IMR-90 (cell line): ENCODE measurements at regions not wholly inside any gene's neighbourhood (a gene's known extent, or its start where the extent isn't known, plus 50 kb on each side); places are given as distances from the start of the nearest gene placed in this dataset.

Experiments used
- ATAC-seq: fragments of 200-7000 bp; cut with Tn5 transposase; 2 replicates; pipeline ENCODE4 v1.9.1; 2020; ENCODE audit warnings: low read depth, mild to moderate bottlenecking, moderate library complexity
- BruUV-seq: library from RNA; stranded (reverse); fragments of 400-500 nt; replicated peaks from 2 replicates; lab custom pipeline; 2021; lab: Mats Ljungman, UMichigan
- CTCF ChIA-PET: fragments of 300-600 bp; formaldehyde crosslinking; extraction: SDS; loops from one replicate; lab custom pipeline; 2021; ENCODE audit warnings: antibody characterized with exemption; lab: Yijun Ruan, JAX
- POLR2A ChIA-PET: fragments of 300-600 bp; sonication (Branson Sonifier 250); formaldehyde crosslinking; loops from one replicate; lab custom pipeline; 2022; ENCODE audit warnings: antibody characterized with exemption; ENCODE audit not compliant: unreplicated experiment; lab: Charles Lee
- DNase-seq: peaks from one replicate; pipeline ENCODE4 v3.0.0; 2013
- H2AFZ ChIP-seq: replicated peaks from 2 replicates; pipeline ENCODE3; 2013; ENCODE audit warnings: low read length, mild to moderate bottlenecking; ENCODE audit not compliant: poor library complexity
- H2AK5ac ChIP-seq: 2 replicates; pipeline ENCODE4 v1.6.1; 2013; ENCODE audit warnings: low read depth, low read length, inconsistent platforms
- H2AK9ac ChIP-seq: replicated peaks from 2 replicates; pipeline ENCODE3; 2013; ENCODE audit warnings: mild to moderate bottlenecking, low read depth, low read length, moderate library complexity; ENCODE audit not compliant: poor library complexity
- H2BK120ac ChIP-seq: 2 replicates; pipeline ENCODE4 v1.6.1; 2013; ENCODE audit warnings: low read depth, low read length, inconsistent platforms
- H2BK15ac ChIP-seq: 3 replicates; pipeline ENCODE4 v1.6.1; 2013; ENCODE audit warnings: low read depth, low read length, inconsistent platforms
- H2BK20ac ChIP-seq: 2 replicates; pipeline ENCODE4 v1.6.1; 2013; ENCODE audit warnings: low read depth, mild to moderate bottlenecking, inconsistent platforms, low read length, moderate library complexity
- H2BK5ac ChIP-seq: 2 replicates; pipeline ENCODE4 v1.6.1; 2013; ENCODE audit warnings: mild to moderate bottlenecking, low read depth, low read length, inconsistent platforms; ENCODE audit not compliant: poor library complexity, severe bottlenecking
- H3K14ac ChIP-seq: replicated peaks from 2 replicates; pipeline ENCODE4 v1.6.1; 2013; ENCODE audit warnings: low read depth, low read length, inconsistent platforms
- H3K18ac ChIP-seq: 2 replicates; pipeline ENCODE4 v1.6.1; 2013; ENCODE audit warnings: low read depth, low read length, control low read depth
- H3K23ac ChIP-seq: 2 replicates; pipeline ENCODE4 v1.6.1; 2013; ENCODE audit warnings: low read depth, low read length, inconsistent platforms
- H3K27ac ChIP-seq: 2 replicates; pipeline ENCODE4 v1.5.1; 2013; ENCODE audit warnings: mild to moderate bottlenecking, control low read depth, low read length; ENCODE audit not compliant: insufficient read depth
- H3K27me3 ChIP-seq: 2 replicates; pipeline ENCODE4 v1.6.1; 2013; ENCODE audit warnings: low read length; ENCODE audit not compliant: control insufficient read depth, insufficient read depth
- H3K36me3 ChIP-seq: 2 replicates; pipeline ENCODE4 v1.6.1; 2013; ENCODE audit warnings: low read length, mixed read lengths; ENCODE audit not compliant: control insufficient read depth, insufficient read depth
- H3K4ac ChIP-seq: 2 replicates; pipeline ENCODE4 v1.6.1; 2013; ENCODE audit warnings: low read depth, low read length, inconsistent platforms
- H3K4me1 ChIP-seq: 2 replicates; pipeline ENCODE4 v1.6.1; 2013; ENCODE audit warnings: low read length, mixed read lengths; ENCODE audit not compliant: control insufficient read depth, insufficient read depth
- H3K4me2 ChIP-seq: 2 replicates; pipeline ENCODE4 v1.6.1; 2013; ENCODE audit warnings: low read depth, mild to moderate bottlenecking, control low read depth, low read length, moderate library complexity
- H3K4me3 ChIP-seq: 2 replicates; pipeline ENCODE4 v1.5.1; 2013; ENCODE audit warnings: low read depth, mild to moderate bottlenecking, control low read depth, low read length, moderate library complexity; ENCODE audit not compliant: insufficient read depth
- H3K56ac ChIP-seq: 2 replicates; pipeline ENCODE4 v1.6.1; 2013; ENCODE audit warnings: low read length, inconsistent platforms; ENCODE audit not compliant: insufficient read depth; ENCODE audit errors: extremely low read depth
- H3K79me1 ChIP-seq, 2 experiments: 2 replicates each; pipeline ENCODE4 v1.6.1; 2013; ENCODE audit warnings: low read length in 2 of 2, inconsistent platforms in 1 of 2, low read depth in 1 of 2
- H3K9ac ChIP-seq: 2 replicates; pipeline ENCODE4 v1.6.1; 2013; ENCODE audit warnings: low read depth, low read length, control low read depth
- H3K9me1 ChIP-seq: 2 replicates; pipeline ENCODE4 v1.6.1; 2013; ENCODE audit warnings: low read length, inconsistent platforms; ENCODE audit not compliant: insufficient read depth
- H3K9me3 ChIP-seq: 2 replicates; pipeline ENCODE4 v1.6.1; 2013; ENCODE audit warnings: low read length; ENCODE audit not compliant: control insufficient read depth, insufficient read depth
- H4K20me1 ChIP-seq: 2 replicates; pipeline ENCODE4 v1.6.1; 2013; ENCODE audit warnings: low read length, inconsistent platforms; ENCODE audit not compliant: insufficient read depth
- H4K5ac ChIP-seq: 2 replicates; pipeline ENCODE4 v1.6.1; 2013; ENCODE audit warnings: mild to moderate bottlenecking, low read depth, low read length, control low read depth
- H4K8ac ChIP-seq, 2 experiments: 2 replicates each; pipeline ENCODE4 v1.6.1; 2013; ENCODE audit warnings: low read depth in 2 of 2, low read length in 2 of 2, control low read depth in 1 of 2, inconsistent platforms in 1 of 2
- H4K91ac ChIP-seq: 2 replicates; pipeline ENCODE4 v1.6.1; 2013; ENCODE audit warnings: low read depth, low read length, inconsistent platforms; ENCODE audit not compliant: insufficient read depth
- BHLHE40 ChIP-seq: fragments of 150-350 bp; IDR thresholded peaks from 2 replicates; pipeline ENCODE4 v1.6.1; 2016; ENCODE audit warnings: mild to moderate bottlenecking, low read depth, low read length
- CEBPB ChIP-seq: IDR thresholded peaks from 2 replicates; pipeline ENCODE4 v1.6.1; 2012; ENCODE audit warnings: low read depth, low read length, improper control_type of control experiment
- CHD1 ChIP-seq: IDR thresholded peaks from 2 replicates; pipeline ENCODE4 v1.6.1; 2012; ENCODE audit warnings: low read depth, low read length, improper control_type of control experiment
- CTCF ChIP-seq: conservative IDR thresholded peaks from 2 replicates; pipeline ENCODE4 v1.5.1; 2012; ENCODE audit warnings: mild to moderate bottlenecking, low read depth, low read length, improper control_type of control experiment
- ELK1 ChIP-seq: fragments of 150-350 bp; IDR thresholded peaks from 2 replicates; pipeline ENCODE4 v1.6.1; 2016; ENCODE audit warnings: low read depth, mild to moderate bottlenecking, low read length, moderate library complexity, borderline replicate concordance
- FOS ChIP-seq: fragments of 150-350 bp; IDR thresholded peaks from 2 replicates; pipeline ENCODE4 v1.6.1; 2016; ENCODE audit warnings: low read depth, low read length
- MAFK ChIP-seq: IDR thresholded peaks from 2 replicates; pipeline ENCODE4 v1.6.1; 2012; ENCODE audit warnings: low read depth, low read length, improper control_type of control experiment
- MAZ ChIP-seq: IDR thresholded peaks from 2 replicates; pipeline ENCODE4 v1.6.1; 2012; ENCODE audit warnings: low read depth, mild to moderate bottlenecking, low read length, improper control_type of control experiment, moderate library complexity, borderline replicate concordance
- MXI1 ChIP-seq: IDR thresholded peaks from 2 replicates; pipeline ENCODE4 v1.6.1; 2012; ENCODE audit warnings: low read depth, mild to moderate bottlenecking, low read length, moderate library complexity, borderline replicate concordance
- NFE2L2 ChIP-seq: fragments of 150-350 bp; IDR thresholded peaks from 2 replicates; pipeline ENCODE4 v1.6.1; 2016; ENCODE audit warnings: low read depth, mild to moderate bottlenecking, low read length
- POLR2A ChIP-seq: IDR thresholded peaks from 2 replicates; pipeline ENCODE4 v1.6.1; 2012; ENCODE audit warnings: mild to moderate bottlenecking, low read depth, low read length
- RAD21 ChIP-seq: IDR thresholded peaks from 2 replicates; pipeline ENCODE4 v1.6.1; 2012; ENCODE audit warnings: low read length, improper control_type of control experiment
- RCOR1 ChIP-seq: IDR thresholded peaks from 2 replicates; pipeline ENCODE4 v1.6.1; 2012; ENCODE audit warnings: mild to moderate bottlenecking, low read length, improper control_type of control experiment; ENCODE audit not compliant: insufficient replicate concordance
- RFX5 ChIP-seq: IDR thresholded peaks from 2 replicates; pipeline ENCODE4 v1.8.0; 2012; ENCODE audit warnings: low read depth, mild to moderate bottlenecking, low read length, moderate library complexity
- SMC3 ChIP-seq: fragments of 150-350 bp; IDR thresholded peaks from 2 replicates; pipeline ENCODE4 v1.6.1; 2016; ENCODE audit warnings: low read depth, mild to moderate bottlenecking, antibody characterized with exemption, low read length, moderate library complexity
- USF2 ChIP-seq: fragments of 150-350 bp; IDR thresholded peaks from 2 replicates; pipeline ENCODE4 v1.6.1; 2017; ENCODE audit warnings: mild to moderate bottlenecking, antibody characterized with exemption, low read length, low read depth
- WGBS, 2 experiments: methylation state at CpG; one replicate each; pipeline versions ENCODE4 v1.1.5 to v1.1.7; 2013; ENCODE audit warnings: missing lambda C conversion rate in 2 of 2; ENCODE audit not compliant: insufficient read length in 1 of 2; ENCODE audit errors: extremely low coverage in 2 of 2; 5-methylcytosine and 5-hydroxymethylcytosine counted together
- dilution Hi-C: fragments of 300-500 bp; cut with HindIII; formaldehyde crosslinking; loops from one replicate; pipeline ENCODE4 v1.14.3; 2018; ENCODE audit warnings: low sequenced_read_pairs; ENCODE audit not compliant: unreplicated experiment
- in situ Hi-C: fragments of 300-500 bp; cut with MboI; formaldehyde crosslinking; loops from 3 replicates; pipeline ENCODE4 v1.14.3; 2019; ENCODE audit warnings: low sequenced_read_pairs, inconsistent platforms, mixed read lengths
- intact Hi-C: fragments of 100-400 bp; cut with micrococcal nuclease; formaldehyde crosslinking; loops from 2 replicates; pipeline ENCODE4 v1.10.0; 2022

- no peak overlapping the region for H2BK20ac ChIP-seq
- POLR2A ChIA-PET, result no interaction called here
- in situ Hi-C loops (no loop called here), intact Hi-C loops (loop anchor here (5.0 kb wide), 1 partner anchor 285 kb away; no protein-coding TSS in a partner anchor), dilution Hi-C loops (no loop called here)
- WGBS, 2 experiments, result no CpG with 5 or more reads among the region's 2 CpGs
- TF ChIP-seq ELK1 (no peak), RFX5 (no peak), BHLHE40 (no peak), POLR2A (no peak), MAZ (no peak), RCOR1 (no peak), CHD1 (no peak), SMC3 (no peak), RAD21 (no peak), MAFK (no peak), USF2 (no peak), FOS (no peak), CTCF (no peak), NFE2L2 (no peak), CEBPB (no peak), MXI1 (no peak)
- H3K27ac ChIP-seq, result no peak overlapping the region
- H2AK9ac ChIP-seq, result no peak overlapping the region
- no peak overlapping the region for H3K4ac ChIP-seq
- H4K20me1 ChIP-seq, result no peaks in the 10 kb centered on the region
- no TSS peak for BruUV-seq
- no peaks in the 10 kb centered on the region for H3K9me1 ChIP-seq
- no peak overlapping the region for H4K91ac ChIP-seq
- H3K36me3 ChIP-seq, result no peaks in the 10 kb centered on the region
- no peak overlapping the region for H3K56ac ChIP-seq
- no peaks in the 10 kb centered on the region for H3K4me1 ChIP-seq
- CTCF ChIA-PET, result no interaction called here
- no peak overlapping the region for H3K9ac ChIP-seq
- H2AK5ac ChIP-seq, result no peak overlapping the region
- H3K23ac ChIP-seq, result no peak overlapping the region
- no peak overlapping the region for H3K4me3 ChIP-seq
- H3K18ac ChIP-seq, result no peak overlapping the region
- H3K27me3 ChIP-seq, result no peaks in the 10 kb centered on the region
- no peak overlapping the region for H4K5ac ChIP-seq
- no peak overlapping the region for H2BK5ac ChIP-seq
- ATAC-seq (no peak), DNase-seq (no peak)
- no peak overlapping the region for H3K14ac ChIP-seq
- no peaks in the 10 kb centered on the region for H3K79me1 ChIP-seq
- H2BK120ac ChIP-seq, result no peak overlapping the region
- no peak overlapping the region for H2BK15ac ChIP-seq
- no peak overlapping the region for H4K8ac ChIP-seq
- no peak overlapping the region for H3K4me2 ChIP-seq
- H2AFZ ChIP-seq, result no peak overlapping the region
- H3K9me3 ChIP-seq, result no peaks in the 10 kb centered on the region
Observed at GRCh38 chr1:79437540-79437939, 431.0 kb upstream of the ADGRL4 start.
